MCF 10A (cell line): ENCODE measurements at regions not wholly inside any gene's neighbourhood (a gene's known extent, or its start where the extent isn't known, plus 50 kb on each side); places are given as distances from the start of the nearest gene placed in this dataset.
"Not testable (repeated sequence)": the region's sequence is repeated elsewhere in the genome, so short reads cannot be mapped to it uniquely, and the experiment has no call there.

Source experiments
- BruUV-seq: library from RNA; stranded (reverse); fragments of 400-500 nt; replicated peaks from 2 replicates; lab custom pipeline; 2021; lab: Mats Ljungman, UMichigan
- CTCF ChIA-PET: fragments of 300-600 bp; sonication (Branson Sonifier 250); formaldehyde crosslinking; extraction: SDS; loops from one replicate; lab custom pipeline; 2021; ENCODE audit warnings: antibody characterized with exemption, inconsistent platforms; lab: Yijun Ruan, JAX
- POLR2A ChIA-PET: fragments of 300-600, 350-650 bp; sonication (Branson Sonifier 250); formaldehyde crosslinking; extraction: SDS; loops from one replicate; lab custom pipeline; 2020; ENCODE audit warnings: antibody characterized with exemption, inconsistent platforms; lab: Yijun Ruan, JAX
- DNase-seq: peaks from one replicate; pipeline ENCODE4 v3.0.0-alpha.2; 2018; ENCODE audit not compliant: unreplicated experiment
- H3K27ac Mint-ChIP-seq: one replicate; pipeline ENCODE4 v1.8.0; 2022; ENCODE audit warnings: mild to moderate bottlenecking, low read depth, mixed read lengths; ENCODE audit not compliant: unreplicated experiment
- H3K27me3 Mint-ChIP-seq: one replicate; pipeline ENCODE4 v1.8.0; 2022; ENCODE audit warnings: mixed read lengths; ENCODE audit not compliant: insufficient read depth, unreplicated experiment
- H3K36me3 Mint-ChIP-seq: one replicate; pipeline ENCODE4 v1.8.0; 2022; ENCODE audit warnings: mild to moderate bottlenecking, moderate library complexity, mixed read lengths; ENCODE audit not compliant: insufficient read depth, unreplicated experiment
- H3K4me1 Mint-ChIP-seq: one replicate; pipeline ENCODE4 v1.8.0; 2022; ENCODE audit warnings: mixed read lengths; ENCODE audit not compliant: insufficient read depth, unreplicated experiment
- H3K4me3 Mint-ChIP-seq: one replicate; pipeline ENCODE4 v1.8.0; 2022; ENCODE audit warnings: mild to moderate bottlenecking, moderate library complexity, mixed read lengths; ENCODE audit not compliant: unreplicated experiment
- H3K9me3 Mint-ChIP-seq: one replicate; pipeline ENCODE4 v1.8.0; 2022; ENCODE audit warnings: mixed read lengths; ENCODE audit not compliant: unreplicated experiment
- intact Hi-C: fragments of 100-400 bp; cut with micrococcal nuclease; formaldehyde crosslinking; loops from 2 replicates; pipeline ENCODE4 v1.14.1; 2022
- TF ChIP-seq, protein P1 (sequence below): fragments of 200-600 bp; IDR thresholded peaks from one replicate; pipeline ENCODE4 v1.8.0; 2022; ENCODE audit warnings: antibody characterized with exemption, mild to moderate bottlenecking; ENCODE audit not compliant: unreplicated experiment

DNA sequence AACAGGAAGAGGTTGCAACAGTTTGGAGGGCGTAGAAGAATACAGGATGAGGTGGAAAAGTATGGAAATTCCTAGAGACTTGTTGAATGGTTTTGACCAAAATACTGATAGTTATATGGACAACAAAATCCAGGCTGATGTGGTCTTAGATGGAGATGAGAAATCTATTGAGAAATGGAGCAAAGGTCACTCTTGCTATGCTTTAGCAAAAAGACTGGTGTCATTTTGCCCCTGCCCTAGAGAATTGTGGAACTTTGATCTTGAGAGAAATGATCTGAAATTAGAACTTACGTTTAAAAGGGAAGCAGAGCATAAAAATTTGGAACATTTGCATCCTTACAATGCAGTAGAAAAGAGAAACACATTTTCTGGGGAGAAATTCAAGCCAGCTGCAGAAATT, 686.9 kb upstream of the GBE1 start:
- no peak overlapping the region for H3K27ac Mint-ChIP-seq
- DNase-seq: no peak
- no peaks in the 10 kb centered on the region for H3K36me3 Mint-ChIP-seq
- peaks cover 9% of the 10 kb centered on the region for H3K9me3 Mint-ChIP-seq
- intact Hi-C loops: no loop called here
- no peak overlapping the region for H3K4me3 Mint-ChIP-seq
- ChIA-PET POLR2A (no interaction called here), CTCF (interaction anchor here (0.6 kb wide), 2 partner anchors 37 to 438 kb away, joined by 3 read pairs; no protein-coding TSS in a partner anchor)
- H3K4me1 Mint-ChIP-seq: no peaks in the 10 kb centered on the region
- TF ChIP-seq, protein P1, sequence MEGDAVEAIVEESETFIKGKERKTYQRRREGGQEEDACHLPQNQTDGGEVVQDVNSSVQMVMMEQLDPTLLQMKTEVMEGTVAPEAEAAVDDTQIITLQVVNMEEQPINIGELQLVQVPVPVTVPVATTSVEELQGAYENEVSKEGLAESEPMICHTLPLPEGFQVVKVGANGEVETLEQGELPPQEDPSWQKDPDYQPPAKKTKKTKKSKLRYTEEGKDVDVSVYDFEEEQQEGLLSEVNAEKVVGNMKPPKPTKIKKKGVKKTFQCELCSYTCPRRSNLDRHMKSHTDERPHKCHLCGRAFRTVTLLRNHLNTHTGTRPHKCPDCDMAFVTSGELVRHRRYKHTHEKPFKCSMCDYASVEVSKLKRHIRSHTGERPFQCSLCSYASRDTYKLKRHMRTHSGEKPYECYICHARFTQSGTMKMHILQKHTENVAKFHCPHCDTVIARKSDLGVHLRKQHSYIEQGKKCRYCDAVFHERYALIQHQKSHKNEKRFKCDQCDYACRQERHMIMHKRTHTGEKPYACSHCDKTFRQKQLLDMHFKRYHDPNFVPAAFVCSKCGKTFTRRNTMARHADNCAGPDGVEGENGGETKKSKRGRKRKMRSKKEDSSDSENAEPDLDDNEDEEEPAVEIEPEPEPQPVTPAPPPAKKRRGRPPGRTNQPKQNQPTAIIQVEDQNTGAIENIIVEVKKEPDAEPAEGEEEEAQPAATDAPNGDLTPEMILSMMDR: no peak
- H3K27me3 Mint-ChIP-seq: no peaks in the 10 kb centered on the region
- no TSS peak for BruUV-seq

DNA sequence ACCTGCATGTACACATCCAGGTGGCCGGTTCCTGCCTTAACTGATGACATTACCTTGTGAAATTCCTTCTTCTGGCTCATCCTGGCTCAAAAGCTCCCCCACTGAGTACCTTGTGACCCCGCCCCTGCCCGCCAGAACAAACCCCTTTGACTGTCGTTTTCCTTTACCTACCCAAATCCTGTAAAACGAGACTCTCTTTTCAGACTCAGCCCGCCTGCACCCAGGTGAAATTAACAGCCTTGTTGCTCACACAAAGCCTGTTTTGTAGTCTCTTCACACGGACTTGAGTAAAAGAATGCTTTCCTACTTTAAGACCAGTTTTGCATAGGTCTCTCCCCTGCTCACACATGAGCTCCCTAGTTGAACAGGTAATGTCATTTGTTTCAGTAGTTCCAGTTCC, 667.4 kb upstream of the GBE1 start:
- H3K4me1 Mint-ChIP-seq, BruUV-seq, POLR2A ChIA-PET: not testable (repeated sequence)

DNA sequence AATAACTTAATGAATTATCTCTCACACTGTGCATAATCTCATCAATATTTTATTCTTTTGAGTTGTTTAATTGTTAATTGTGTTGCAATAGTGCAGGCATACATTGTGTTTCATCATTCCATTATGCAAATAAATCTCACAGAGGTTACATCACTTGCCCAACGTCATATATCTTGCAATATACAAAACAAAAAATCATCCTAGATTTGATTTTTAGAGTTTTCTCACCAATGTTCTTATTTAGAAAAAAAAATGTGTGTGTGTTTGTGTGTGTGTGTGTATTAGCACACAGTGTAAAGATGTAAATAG, 662.5 kb upstream of the GBE1 start:
- intact Hi-C loops: no loop called here
- peak; percentile 1 for DNase-seq
- POLR2A ChIA-PET: no interaction called here
- no peak overlapping the region for H3K27ac Mint-ChIP-seq
- H3K27me3 Mint-ChIP-seq: no peaks in the 10 kb centered on the region
- H3K4me3 Mint-ChIP-seq: no peak overlapping the region
- no TSS peak for BruUV-seq
- no peaks in the 10 kb centered on the region for H3K4me1 Mint-ChIP-seq
- TF ChIP-seq, protein P1: no peak
- CTCF ChIA-PET: no interaction called here
- H3K36me3 Mint-ChIP-seq: no peaks in the 10 kb centered on the region
- H3K9me3 Mint-ChIP-seq: no peaks in the 10 kb centered on the region

More for the DNA sequence above, 667.4 kb upstream of the GBE1 start:
- CTCF ChIA-PET, H3K27ac Mint-ChIP-seq, H3K4me3 Mint-ChIP-seq, H3K9me3 Mint-ChIP-seq, H3K36me3 Mint-ChIP-seq, intact Hi-C loops, DNase-seq, H3K27me3 Mint-ChIP-seq: not testable (repeated sequence)

DNA sequence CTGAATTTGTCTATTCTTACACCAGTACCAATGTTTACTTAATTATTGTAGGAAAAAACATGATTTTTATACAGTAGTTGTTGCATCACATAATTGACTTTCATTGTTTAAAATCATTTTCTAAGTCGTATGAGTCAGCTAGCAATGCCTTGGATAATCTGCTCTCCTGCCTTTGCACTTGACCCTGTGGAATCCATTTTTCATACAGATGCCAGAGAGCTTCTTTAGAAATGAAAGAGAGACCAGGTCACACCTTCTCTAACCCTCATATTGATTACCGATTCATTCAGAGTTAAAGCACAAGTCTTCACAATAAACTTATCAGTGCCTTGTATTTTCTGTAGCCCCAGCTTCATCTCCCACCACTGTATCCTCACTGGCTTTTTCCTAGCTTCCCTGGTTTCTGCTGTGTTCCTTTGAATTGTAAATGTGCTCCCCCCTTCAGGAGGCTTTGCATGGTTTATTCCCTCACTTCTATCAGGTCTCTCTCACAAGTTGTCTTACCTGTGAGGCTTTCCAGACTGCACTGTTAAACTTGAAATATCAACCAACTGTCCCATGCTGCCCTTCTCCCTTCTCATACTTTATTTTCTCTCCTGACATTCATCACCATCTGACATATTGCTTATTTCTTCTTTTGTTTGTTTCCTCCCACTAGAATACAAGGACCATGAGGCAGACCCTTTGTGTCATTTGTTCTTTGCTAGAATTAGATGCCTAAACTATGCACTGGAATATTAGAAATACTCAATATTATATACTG, 662.0 kb upstream of the GBE1 start:
- H3K27ac Mint-ChIP-seq: no peak overlapping the region
- no peaks in the 10 kb centered on the region for H3K4me1 Mint-ChIP-seq
- H3K9me3 Mint-ChIP-seq: no peaks in the 10 kb centered on the region
- H3K27me3 Mint-ChIP-seq: no peaks in the 10 kb centered on the region
- TF ChIP-seq, protein P1: no peak
- intact Hi-C loops: no loop called here
- H3K4me3 Mint-ChIP-seq: no peak overlapping the region
- CTCF ChIA-PET: interaction anchor here (0.7 kb wide), 1 partner anchor 1209 kb away, joined by 3 read pairs; no protein-coding TSS in a partner anchor
- no TSS peak for BruUV-seq
- peak; percentile 0 for DNase-seq
- no peaks in the 10 kb centered on the region for H3K36me3 Mint-ChIP-seq
- POLR2A ChIA-PET: interaction anchor here (0.6 kb wide), 1 partner anchor 238 kb away, joined by 3 read pairs; no protein-coding TSS in a partner anchor
